BJ (cell line): ENCODE measurements at regions not wholly inside any gene's neighbourhood (a gene's known extent, or its start where the extent isn't known, plus 50 kb on each side); places are given as distances from the start of the nearest gene placed in this dataset.

Experiments
- CTCF ChIA-PET: fragments of 350-600 bp; formaldehyde crosslinking; extraction: SDS; loops from one replicate; lab custom pipeline; 2021; ENCODE audit warnings: antibody characterized with exemption, inconsistent platforms; lab: Yijun Ruan, JAX
- POLR2A ChIA-PET: fragments of 300-600 bp; sonication (Branson Sonifier 250); formaldehyde crosslinking; extraction: SDS; loops from one replicate; lab custom pipeline; 2021; ENCODE audit warnings: antibody characterized with exemption; lab: Charles Lee
- DNase-seq: peaks from one replicate; pipeline ENCODE4 v3.0.0-alpha.2; 2011; ENCODE audit warnings: low read depth
- H3K27me3 ChIP-seq: 2 replicates; pipeline ENCODE4 v1.6.0; 2011; ENCODE audit warnings: low read length; ENCODE audit not compliant: control insufficient read depth, insufficient read depth
- H3K36me3 ChIP-seq: 2 replicates; pipeline ENCODE4 v1.5.1; 2011; ENCODE audit warnings: low read length; ENCODE audit not compliant: control insufficient read depth, insufficient read depth
- H3K4me3 ChIP-seq: 2 replicates; pipeline ENCODE4 v1.5.1; 2011; ENCODE audit warnings: low read depth, mild to moderate bottlenecking, control low read depth, low read length
- CTCF ChIP-seq: IDR thresholded peaks from 2 replicates; pipeline ENCODE4 v1.5.1; 2011; ENCODE audit warnings: low read depth, mild to moderate bottlenecking, control low read depth, inconsistent platforms, low read length, moderate library complexity; ENCODE audit not compliant: insufficient read depth

GRCh38 chr3:151553888-151554287 is 93.0 kb upstream of the IGSF10 start:
- no peak overlapping the region for H3K4me3 ChIP-seq
- POLR2A ChIA-PET = no interaction called here
- no peak for DNase-seq
- TF ChIP-seq CTCF = no peak
- CTCF ChIA-PET = no interaction called here
- no peaks in the 10 kb centered on the region for H3K36me3 ChIP-seq
- no peaks in the 10 kb centered on the region for H3K27me3 ChIP-seq

DNA sequence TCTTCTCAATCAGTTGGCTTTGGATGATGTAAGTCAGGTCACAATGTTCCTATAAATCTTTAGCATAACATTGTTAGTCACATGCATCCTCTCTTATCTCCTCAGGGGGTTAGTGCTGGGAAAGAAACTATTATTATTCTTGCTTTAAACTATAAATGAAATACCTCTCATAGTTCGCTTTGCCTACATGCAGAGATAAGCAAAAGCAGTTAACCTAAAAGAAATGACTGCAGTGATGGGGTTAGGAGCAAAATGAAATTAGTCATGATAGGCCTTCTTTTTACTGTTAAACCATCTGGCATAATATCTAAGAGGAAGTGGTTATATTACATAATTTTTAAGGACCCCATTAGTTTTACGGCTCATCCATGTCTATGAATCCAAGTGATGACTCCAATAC is 91.7 kb upstream of the IGSF10 start:
- POLR2A ChIA-PET = no interaction called here
- Histone ChIP-seq H3K36me3 (no peaks in the 10 kb centered on the region), H3K27me3 (no peaks in the 10 kb centered on the region), H3K4me3 (no peak overlapping the region)
- DNase-seq = no peak
- no peak for TF ChIP-seq CTCF
- CTCF ChIA-PET = no interaction called here

DNA sequence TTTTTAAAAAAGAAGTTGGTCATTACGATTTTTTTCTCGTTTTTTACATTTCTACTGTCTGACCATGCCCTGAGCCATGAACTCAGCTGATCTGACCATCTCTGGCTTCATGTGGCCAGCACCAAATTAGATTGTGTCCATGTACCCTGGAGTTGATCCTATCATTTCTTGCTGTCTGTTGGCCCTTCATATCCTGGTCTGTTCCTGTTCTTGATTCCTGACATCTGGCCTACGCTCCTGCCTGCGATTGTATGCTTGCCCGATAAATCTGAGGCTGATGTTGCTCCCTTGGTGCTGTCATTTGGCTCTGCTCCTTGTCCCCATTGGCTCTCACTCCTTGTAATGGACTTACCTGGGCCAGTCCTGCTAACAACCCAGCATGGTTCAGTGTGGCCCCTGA is 89.8 kb upstream of the IGSF10 start:
- POLR2A ChIA-PET = no interaction called here
- CTCF ChIA-PET = no interaction called here

GRCh38 chr3:151550025-151550618 is 89.3 kb upstream of the IGSF10 start:
- no peaks in the 10 kb centered on the region for H3K36me3 ChIP-seq
- DNase-seq = no peak
- no peak for TF ChIP-seq CTCF
- ChIA-PET POLR2A (no interaction called here), CTCF (no interaction called here)
- no peaks in the 10 kb centered on the region for H3K27me3 ChIP-seq
- H3K4me3 ChIP-seq = no peak overlapping the region

More for the DNA sequence above, 89.8 kb upstream of the IGSF10 start:
- no peak for DNase-seq
- no peaks in the 10 kb centered on the region for H3K36me3 ChIP-seq
- no peaks in the 10 kb centered on the region for H3K27me3 ChIP-seq
- TF ChIP-seq CTCF = no peak
- H3K4me3 ChIP-seq = no peak overlapping the region

GRCh38 chr3:151548195-151548594 is 87.3 kb upstream of the IGSF10 start:
- POLR2A ChIA-PET = no interaction called here

More at GRCh38 chr3:151548195-151548594, 87.3 kb upstream of the IGSF10 start:
- no peak overlapping the region for H3K4me3 ChIP-seq
- H3K27me3 ChIP-seq = no peaks in the 10 kb centered on the region
- CTCF ChIA-PET = interaction anchor here (0.7 kb wide), 1 partner anchor 363 kb away, joined by 3 read pairs; no protein-coding TSS in a partner anchor
- H3K36me3 ChIP-seq = no peaks in the 10 kb centered on the region
- DNase-seq = no peak
- TF ChIP-seq CTCF = no peak
